ENCODE measurements at regions not wholly inside any gene's neighbourhood (a gene's known extent, or its start where the extent isn't known, plus 50 kb on each side); places are given as distances from the start of the nearest gene placed in this dataset.
"Not testable (repeated sequence)": the region's sequence is repeated elsewhere in the genome, so short reads cannot be mapped to it uniquely, and the experiment has no call there.

GRCh38 chr20:54350415-54350814 lies 125.0 kb upstream of the DOK5 start:
- Histone ChIP-seq H3K4me1 (ENCODE audit: control insufficient read depth in 2 of 2, insufficient read depth in 2 of 2, low read length in 2 of 2) (no peaks in the 10 kb centered on the region), H3K27me3 (ENCODE audit: control insufficient read depth in 2 of 2, insufficient read depth in 1 of 2, low read length in 1 of 2) (no peaks in the 10 kb centered on the region), H3K9me3 (ENCODE audit: control insufficient read depth in 2 of 2, insufficient read depth in 1 of 2, low read length in 1 of 2) (no peaks in the 10 kb centered on the region), H3K4me3 (ENCODE audit: low read length in 2 of 2) (no peak overlapping the region), H3K27ac (ENCODE audit: low read depth in 1 of 2, low read length in 1 of 2) (no peak overlapping the region), H3K36me3 (ENCODE audit: control insufficient read depth in 2 of 2, insufficient read depth in 2 of 2, low read length in 1 of 2) (no peaks in the 10 kb centered on the region)
- WGBS = 95% methylated on average over 3 of the region's 3 CpGs
- DNase-seq (ENCODE audit: low read depth in 6 of 9, low spot score in 9 of 9) = no peak

DNA sequence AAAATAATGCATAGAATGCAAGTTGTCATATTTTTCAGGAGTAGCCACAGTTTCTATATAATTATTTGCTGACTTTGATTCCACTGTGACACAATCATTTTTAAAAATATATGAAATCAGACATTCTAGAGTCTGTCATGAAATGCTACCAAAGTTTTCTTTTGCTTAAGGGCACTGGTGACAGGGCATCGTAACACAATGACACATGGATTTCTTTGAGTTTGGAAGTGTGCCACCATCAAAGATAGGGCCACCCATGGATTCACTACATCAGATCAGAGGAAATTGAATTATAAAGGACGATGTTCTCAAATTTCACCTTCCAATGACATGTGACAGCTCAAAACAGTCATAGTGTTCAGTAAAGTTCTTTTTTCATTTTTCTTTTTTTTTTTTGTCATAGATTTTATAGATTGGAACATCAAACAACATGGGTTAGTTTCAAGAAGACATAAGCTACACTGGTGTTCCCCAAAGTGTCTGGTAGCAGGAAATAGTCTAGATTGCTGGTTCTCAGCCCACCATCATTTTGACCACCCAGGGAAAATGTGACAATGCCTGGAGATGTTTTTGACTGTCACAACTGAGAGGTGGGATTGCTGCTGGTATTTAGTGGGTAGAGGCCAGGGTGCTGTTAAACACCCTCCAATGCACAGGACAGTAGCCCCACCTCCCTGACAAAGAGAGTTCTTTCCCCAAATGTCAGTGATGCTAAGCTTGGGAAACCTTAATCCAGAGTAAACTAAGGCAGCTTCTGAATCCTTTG lies 123.8 kb upstream of the DOK5 start:
- H3K36me3 ChIP-seq (ENCODE audit: control insufficient read depth in 2 of 2, insufficient read depth in 2 of 2, low read length in 1 of 2) = no peaks in the 10 kb centered on the region
- no peak overlapping the region for H3K27ac ChIP-seq (ENCODE audit: low read depth in 1 of 2, low read length in 1 of 2)
- DNase-seq (ENCODE audit: low read depth in 6 of 9, low spot score in 9 of 9) = no peak
- no peak overlapping the region for H3K4me3 ChIP-seq (ENCODE audit: low read length in 2 of 2)
- no peaks in the 10 kb centered on the region for H3K9me3 ChIP-seq (ENCODE audit: control insufficient read depth in 2 of 2, insufficient read depth in 1 of 2, low read length in 1 of 2)
- 92% methylated on average over 2 of the region's 2 CpGs for WGBS
- H3K27me3 ChIP-seq (ENCODE audit: control insufficient read depth in 2 of 2, insufficient read depth in 1 of 2, low read length in 1 of 2) = no peaks in the 10 kb centered on the region
- H3K4me1 ChIP-seq (ENCODE audit: control insufficient read depth in 2 of 2, insufficient read depth in 2 of 2, low read length in 2 of 2) = no peaks in the 10 kb centered on the region

DNA sequence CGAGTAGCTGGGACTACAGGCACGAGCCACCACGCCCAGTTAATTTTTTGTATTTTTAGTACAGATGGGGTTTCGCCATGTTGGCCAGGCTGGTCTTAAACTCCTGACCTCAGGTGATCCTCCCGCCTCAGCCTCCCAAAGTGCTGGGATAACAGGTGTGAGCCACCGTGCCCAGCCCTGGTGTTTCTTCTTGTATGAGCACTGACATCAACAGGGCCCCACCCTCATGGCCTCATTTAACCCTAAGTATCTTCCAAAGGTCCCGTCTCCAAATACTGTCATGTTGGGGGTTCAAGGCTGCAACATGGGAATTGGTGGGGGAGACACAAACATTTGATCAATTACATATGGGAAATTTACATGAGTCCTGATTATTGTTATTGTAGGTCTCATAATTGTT lies 122.9 kb upstream of the DOK5 start:
- not testable (repeated sequence) for H3K9me3 ChIP-seq (ENCODE audit: control insufficient read depth in 2 of 2, insufficient read depth in 1 of 2, low read length in 1 of 2); H3K27ac ChIP-seq (ENCODE audit: low read depth in 1 of 2, low read length in 1 of 2); DNase-seq (ENCODE audit: low read depth in 6 of 9, low spot score in 9 of 9); H3K36me3 ChIP-seq (ENCODE audit: control insufficient read depth in 2 of 2, insufficient read depth in 2 of 2, low read length in 1 of 2); H3K27me3 ChIP-seq (ENCODE audit: control insufficient read depth in 2 of 2, insufficient read depth in 1 of 2, low read length in 1 of 2); H3K4me3 ChIP-seq (ENCODE audit: low read length in 2 of 2); H3K4me1 ChIP-seq (ENCODE audit: control insufficient read depth in 2 of 2, insufficient read depth in 2 of 2, low read length in 2 of 2)
- 96% methylated on average over 7 of the region's 7 CpGs for WGBS

- Histone ChIP-seq H3K27me3 (ENCODE audit: control insufficient read depth in 2 of 2, insufficient read depth in 1 of 2, low read length in 1 of 2) (no peaks in the 10 kb centered on the region), H3K4me1 (ENCODE audit: control insufficient read depth in 2 of 2, insufficient read depth in 2 of 2, low read length in 2 of 2) (no peaks in the 10 kb centered on the region), H3K4me3 (ENCODE audit: low read length in 2 of 2) (no peak overlapping the region), H3K36me3 (ENCODE audit: control insufficient read depth in 2 of 2, insufficient read depth in 2 of 2, low read length in 1 of 2) (no peaks in the 10 kb centered on the region), H3K27ac (ENCODE audit: low read depth in 1 of 2, low read length in 1 of 2) (no peak overlapping the region), H3K9me3 (ENCODE audit: control insufficient read depth in 2 of 2, insufficient read depth in 1 of 2, low read length in 1 of 2) (no peaks in the 10 kb centered on the region)
- WGBS = 92% methylated on average over 4 of the region's 4 CpGs
- DNase-seq (ENCODE audit: low read depth in 6 of 9, low spot score in 9 of 9) = no peak
Measured at GRCh38 chr20:54353292-54353691, 122.1 kb upstream of the DOK5 start.

- WGBS = 88% methylated on average over 7 of the region's 7 CpGs
- no peak overlapping the region for H3K27ac ChIP-seq (ENCODE audit: low read depth in 1 of 2, low read length in 1 of 2)
- H3K4me3 ChIP-seq (ENCODE audit: low read length in 2 of 2) = no peak overlapping the region
- no peaks in the 10 kb centered on the region for H3K36me3 ChIP-seq (ENCODE audit: control insufficient read depth in 2 of 2, insufficient read depth in 2 of 2, low read length in 1 of 2)
- no peaks in the 10 kb centered on the region for H3K4me1 ChIP-seq (ENCODE audit: control insufficient read depth in 2 of 2, insufficient read depth in 2 of 2, low read length in 2 of 2)
- no peaks in the 10 kb centered on the region for H3K27me3 ChIP-seq (ENCODE audit: control insufficient read depth in 2 of 2, insufficient read depth in 1 of 2, low read length in 1 of 2)
- no peaks in the 10 kb centered on the region for H3K9me3 ChIP-seq (ENCODE audit: control insufficient read depth in 2 of 2, insufficient read depth in 1 of 2, low read length in 1 of 2)
- DNase-seq (ENCODE audit: low read depth in 6 of 9, low spot score in 9 of 9) = peak in 5 of 9 donors; percentile 0 to 21 (median 1)
Measured at GRCh38 chr20:54355631-54356280, 119.6 kb upstream of the DOK5 start.

DNA sequence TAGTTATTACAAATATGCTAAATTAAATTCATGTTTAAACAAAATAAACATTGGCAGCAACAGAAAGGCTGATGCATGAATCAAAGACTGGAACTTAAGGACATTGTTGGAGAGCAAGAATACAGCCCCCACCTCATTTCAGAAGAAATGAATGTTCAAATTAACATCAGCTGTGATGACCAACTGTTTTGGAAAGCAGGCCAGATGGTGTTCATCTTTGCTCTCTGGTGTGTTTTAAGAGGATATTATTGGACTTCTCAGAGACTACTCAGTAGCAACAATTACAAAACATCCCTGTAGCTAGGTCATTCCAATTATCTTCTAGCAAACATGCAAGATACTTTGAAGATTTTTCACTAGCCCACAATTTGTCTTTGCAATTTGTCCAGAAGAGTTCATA lies 118.6 kb upstream of the DOK5 start:
- H3K27me3 ChIP-seq (ENCODE audit: control insufficient read depth in 2 of 2, insufficient read depth in 1 of 2, low read length in 1 of 2) = no peaks in the 10 kb centered on the region
- H3K4me1 ChIP-seq (ENCODE audit: control insufficient read depth in 2 of 2, insufficient read depth in 2 of 2, low read length in 2 of 2) = no peaks in the 10 kb centered on the region
- DNase-seq (ENCODE audit: low read depth in 6 of 9, low spot score in 9 of 9) = no peak
- H3K4me3 ChIP-seq (ENCODE audit: low read length in 2 of 2) = no peak overlapping the region
- H3K9me3 ChIP-seq (ENCODE audit: control insufficient read depth in 2 of 2, insufficient read depth in 1 of 2, low read length in 1 of 2) = no peaks in the 10 kb centered on the region
- H3K27ac ChIP-seq (ENCODE audit: low read depth in 1 of 2, low read length in 1 of 2) = no peak overlapping the region
- no peaks in the 10 kb centered on the region for H3K36me3 ChIP-seq (ENCODE audit: control insufficient read depth in 2 of 2, insufficient read depth in 2 of 2, low read length in 1 of 2)

DNA sequence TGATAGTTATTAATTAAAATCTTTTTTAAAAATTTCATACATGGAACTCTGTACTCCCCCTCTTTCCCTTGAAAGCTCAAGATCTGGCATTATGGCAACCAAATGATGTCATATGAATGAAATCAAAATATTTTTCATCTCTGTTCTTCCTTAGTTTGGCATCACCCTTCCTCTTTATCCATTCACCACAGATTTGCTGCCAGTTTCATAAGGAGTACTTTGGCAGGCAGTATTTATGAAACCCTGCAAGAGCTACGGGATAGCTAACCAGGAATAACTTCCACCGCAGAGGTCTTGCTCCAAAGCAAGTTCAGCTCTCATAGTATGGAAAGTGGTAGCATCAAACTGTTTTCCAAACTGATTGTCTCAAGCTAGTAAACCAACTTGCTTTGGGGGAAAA lies 113.9 kb upstream of the DOK5 start:
- Histone ChIP-seq H3K36me3 (ENCODE audit: control insufficient read depth in 2 of 2, insufficient read depth in 2 of 2, low read length in 1 of 2) (no peaks in the 10 kb centered on the region), H3K27ac (ENCODE audit: low read depth in 1 of 2, low read length in 1 of 2) (no peak overlapping the region), H3K4me3 (ENCODE audit: low read length in 2 of 2) (no peak overlapping the region), H3K9me3 (ENCODE audit: control insufficient read depth in 2 of 2, insufficient read depth in 1 of 2, low read length in 1 of 2) (no peaks in the 10 kb centered on the region), H3K27me3 (ENCODE audit: control insufficient read depth in 2 of 2, insufficient read depth in 1 of 2, low read length in 1 of 2) (no peaks in the 10 kb centered on the region), H3K4me1 (ENCODE audit: control insufficient read depth in 2 of 2, insufficient read depth in 2 of 2, low read length in 2 of 2) (no peaks in the 10 kb centered on the region)
- 96% methylated on average over 2 of the region's 2 CpGs for WGBS
- no peak for DNase-seq (ENCODE audit: low read depth in 6 of 9, low spot score in 9 of 9)

- no peak overlapping the region for H3K27ac ChIP-seq (ENCODE audit: low read depth in 1 of 2, low read length in 1 of 2)
- H3K4me1 ChIP-seq (ENCODE audit: control insufficient read depth in 2 of 2, insufficient read depth in 2 of 2, low read length in 2 of 2) = no peaks in the 10 kb centered on the region
- DNase-seq (ENCODE audit: low read depth in 6 of 9, low spot score in 9 of 9) = no peak
- no peaks in the 10 kb centered on the region for H3K9me3 ChIP-seq (ENCODE audit: control insufficient read depth in 2 of 2, insufficient read depth in 1 of 2, low read length in 1 of 2)
- H3K36me3 ChIP-seq (ENCODE audit: control insufficient read depth in 2 of 2, insufficient read depth in 2 of 2, low read length in 1 of 2) = no peaks in the 10 kb centered on the region
- no peak overlapping the region for H3K4me3 ChIP-seq (ENCODE audit: low read length in 2 of 2)
- no peaks in the 10 kb centered on the region for H3K27me3 ChIP-seq (ENCODE audit: control insufficient read depth in 2 of 2, insufficient read depth in 1 of 2, low read length in 1 of 2)
Measured at GRCh38 chr20:54362283-54362682, 113.1 kb upstream of the DOK5 start.

DNA sequence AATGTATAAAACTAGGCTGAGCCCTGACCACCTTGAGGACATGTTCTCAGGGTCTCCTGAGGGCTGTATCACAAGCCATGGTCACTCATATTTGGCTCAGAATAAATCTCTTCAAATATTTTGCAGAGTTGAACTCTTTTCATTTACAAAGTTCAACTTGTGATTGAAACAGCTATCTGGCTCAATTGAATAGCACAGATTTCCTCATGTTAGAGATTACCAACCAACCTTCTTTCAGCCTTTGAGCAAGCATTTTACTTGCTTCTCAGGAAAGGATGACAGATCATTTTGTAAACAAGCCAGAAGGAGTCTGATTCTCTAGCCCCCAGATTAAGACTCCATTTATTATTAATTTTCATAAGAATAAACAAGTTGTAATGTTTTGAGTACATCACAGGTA lies 111.0 kb upstream of the DOK5 start:
- Histone ChIP-seq H3K36me3 (ENCODE audit: control insufficient read depth in 2 of 2, insufficient read depth in 2 of 2, low read length in 1 of 2) (no peaks in the 10 kb centered on the region), H3K27ac (ENCODE audit: low read depth in 1 of 2, low read length in 1 of 2) (no peak overlapping the region), H3K4me1 (ENCODE audit: control insufficient read depth in 2 of 2, insufficient read depth in 2 of 2, low read length in 2 of 2) (no peaks in the 10 kb centered on the region), H3K9me3 (ENCODE audit: control insufficient read depth in 2 of 2, insufficient read depth in 1 of 2, low read length in 1 of 2) (no peaks in the 10 kb centered on the region), H3K27me3 (ENCODE audit: control insufficient read depth in 2 of 2, insufficient read depth in 1 of 2, low read length in 1 of 2) (no peaks in the 10 kb centered on the region), H3K4me3 (ENCODE audit: low read length in 2 of 2) (no peak overlapping the region)
- no peak for DNase-seq (ENCODE audit: low read depth in 6 of 9, low spot score in 9 of 9)
